ENCODE measurements at regions not wholly inside any gene's neighbourhood (a gene's known extent, or its start where the extent isn't known, plus 50 kb on each side); places are given as distances from the start of the nearest gene placed in this dataset.
A peak's percentile ranks its signal among the peaks of the same experiment; 100 is the strongest.

GRCh38 chr1:221335161-221336101, 406.5 kb downstream of the DUSP10 start:
- no peak overlapping the region for H3K4me3 ChIP-seq (replicated peaks in 1 of 3)
- TF ChIP-seq POLR2A (IDR thresholded peaks at IDR 0.05) (no peak), CTCF (IDR thresholded peaks at IDR 0.05) (no peak)
- DNase-seq = no peak
- no peaks in the 10 kb centered on the region for H3K9me3 ChIP-seq
- WGBS, 2 donors = 37 to 45% methylated on average over 5 of the region's 5 CpGs
- no peaks in the 10 kb centered on the region for H3K36me3 ChIP-seq
- intact Hi-C loops (cut with DNase I) = no loop called here
- H3K27me3 ChIP-seq = no peaks in the 10 kb centered on the region
- H3K4me1 ChIP-seq = peaks cover 0 to 20% of the 10 kb centered on the region in 2 donors
- peak overlapping the region in 1 of 3 donors; percentile 33 for H3K27ac ChIP-seq

- H3K36me3 ChIP-seq = no peaks in the 10 kb centered on the region
- no peaks in the 10 kb centered on the region for H3K27me3 ChIP-seq
- no peak for TF ChIP-seq POLR2A (IDR thresholded peaks at IDR 0.05)
- WGBS, 2 donors = 67 to 72% methylated on average over 2 of the region's 2 CpGs
- peak overlapping the region in 1 of 3 donors; percentile 33 for H3K27ac ChIP-seq
- no peaks in the 10 kb centered on the region for H3K9me3 ChIP-seq
- no peak for DNase-seq
- intact Hi-C loops (cut with DNase I) = no loop called here
- H3K4me3 ChIP-seq (replicated peaks in 1 of 3) = no peak overlapping the region
- peaks cover 0 to 20% of the 10 kb centered on the region in 2 donors for H3K4me1 ChIP-seq
These were observed 405.8 kb downstream of the DUSP10 start for GRCh38 chr1:221336126-221336525.

DNA sequence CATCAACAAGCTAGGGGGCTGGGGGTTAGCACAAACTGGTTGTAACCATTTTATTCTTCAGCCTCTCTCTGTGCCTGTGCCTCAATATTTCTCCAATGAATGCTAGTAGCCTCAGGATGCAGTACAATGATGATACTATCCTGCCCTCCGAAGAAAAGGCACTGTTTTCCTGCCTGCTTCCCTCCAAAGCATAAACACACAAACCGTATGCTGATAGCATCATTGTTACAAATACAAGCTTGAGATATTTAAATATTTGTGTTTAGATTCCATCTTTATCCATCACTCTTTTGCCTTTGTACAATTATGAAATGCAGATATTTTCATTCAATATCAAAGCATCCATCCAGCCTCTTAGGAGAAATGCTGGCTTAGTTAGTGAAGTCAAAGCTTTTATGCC, 404.8 kb downstream of the DUSP10 start:
- no peak for DNase-seq
- WGBS, 2 donors = 69 to 77% methylated on average over 2 of the region's 2 CpGs
- intact Hi-C loops (cut with DNase I) = no loop called here
- Histone ChIP-seq H3K27me3 (no peaks in the 10 kb centered on the region), H3K4me1 (peaks cover 0 to 20% of the 10 kb centered on the region in 2 donors), H3K4me3 (replicated peaks in 1 of 3) (no peak overlapping the region), H3K9me3 (no peaks in the 10 kb centered on the region), H3K27ac (no peak overlapping the region), H3K36me3 (no peaks in the 10 kb centered on the region)
- TF ChIP-seq CTCF (IDR thresholded peaks at IDR 0.05) (no peak), POLR2A (IDR thresholded peaks at IDR 0.05) (no peak)

GRCh38 chr1:221343136-221343535, 398.8 kb downstream of the DUSP10 start:
- no peaks in the 10 kb centered on the region for H3K36me3 ChIP-seq
- H3K27ac ChIP-seq = no peak overlapping the region
- H3K4me1 ChIP-seq = no peaks in the 10 kb centered on the region
- no peak for DNase-seq
- TF ChIP-seq POLR2A (IDR thresholded peaks at IDR 0.05) = no peak
- TF ChIP-seq CTCF (IDR thresholded peaks at IDR 0.05) = no peak
- no peaks in the 10 kb centered on the region for H3K9me3 ChIP-seq
- intact Hi-C loops (cut with DNase I) = no loop called here
- H3K4me3 ChIP-seq (replicated peaks in 1 of 3) = no peak overlapping the region
- H3K27me3 ChIP-seq = no peaks in the 10 kb centered on the region

DNA sequence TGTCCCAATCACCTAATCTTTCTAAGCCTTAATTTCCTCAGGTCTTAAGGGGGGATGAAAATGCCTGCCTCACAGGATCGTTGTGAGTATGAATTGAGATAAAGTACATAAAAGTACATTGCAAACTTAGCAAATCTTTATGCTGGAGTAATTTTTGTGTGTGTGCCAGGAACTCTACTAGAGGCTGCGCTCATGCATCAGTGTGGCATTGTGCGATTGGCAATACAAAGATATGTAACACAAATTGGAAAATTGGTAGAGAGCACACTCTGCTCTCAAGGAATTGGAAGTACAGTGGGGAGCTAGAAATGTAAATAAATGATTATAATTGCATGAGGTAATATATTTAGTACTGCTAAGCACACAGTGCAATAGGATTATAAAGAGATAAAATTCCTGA, 398.3 kb downstream of the DUSP10 start:
- intact Hi-C loops (cut with DNase I) = no loop called here
- Histone ChIP-seq H3K27me3 (no peaks in the 10 kb centered on the region), H3K36me3 (no peaks in the 10 kb centered on the region), H3K9me3 (no peaks in the 10 kb centered on the region), H3K27ac (no peak overlapping the region), H3K4me3 (replicated peaks in 1 of 3) (no peak overlapping the region), H3K4me1 (no peaks in the 10 kb centered on the region)
- DNase-seq = no peak
- no peak for TF ChIP-seq CTCF (IDR thresholded peaks at IDR 0.05)
- no peak for TF ChIP-seq POLR2A (IDR thresholded peaks at IDR 0.05)
- 73 to 80% methylated on average over 3 of the region's 3 CpGs for WGBS, 2 donors

Data from thyroid gland (tissue), 4 donors.